GM21619 (cell line): ENCODE measurements at regions not wholly inside any gene's neighbourhood (a gene's known extent, or its start where the extent isn't known, plus 50 kb on each side); places are given as distances from the start of the nearest gene placed in this dataset.

Experiments used
- ATAC-seq: cut with Tn5 transposase; IDR thresholded peaks from one replicate; pipeline ENCODE4 v1.9.1; 2021; ENCODE audit not compliant: unreplicated experiment

- ATAC-seq, result no peak
Observed at GRCh38 chr18:27899893-27900292, 277.0 kb downstream of the CDH2 start.

DNA sequence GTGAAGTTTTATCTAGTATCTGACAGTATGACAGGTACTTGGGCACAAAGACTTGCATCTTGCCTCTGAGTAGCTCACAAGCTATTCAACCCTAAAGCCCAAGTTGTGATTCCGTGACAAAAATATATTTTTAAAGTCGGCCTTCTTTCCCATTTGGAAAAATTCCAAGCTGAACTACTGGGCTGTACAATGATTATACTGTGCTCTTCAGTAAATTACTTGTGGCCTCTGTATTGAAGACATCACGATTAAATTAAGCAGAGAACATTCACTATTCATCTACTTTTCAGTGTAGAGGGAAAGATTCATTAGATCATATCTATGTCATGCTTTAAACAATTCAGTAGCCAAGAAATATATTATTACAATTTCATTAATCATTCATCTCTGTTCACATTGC lies 282.2 kb downstream of the CDH2 start:
- ATAC-seq, result no peak

- no peak for ATAC-seq
Observed at GRCh38 chr18:27887711-27888495, 289.0 kb downstream of the CDH2 start.

DNA sequence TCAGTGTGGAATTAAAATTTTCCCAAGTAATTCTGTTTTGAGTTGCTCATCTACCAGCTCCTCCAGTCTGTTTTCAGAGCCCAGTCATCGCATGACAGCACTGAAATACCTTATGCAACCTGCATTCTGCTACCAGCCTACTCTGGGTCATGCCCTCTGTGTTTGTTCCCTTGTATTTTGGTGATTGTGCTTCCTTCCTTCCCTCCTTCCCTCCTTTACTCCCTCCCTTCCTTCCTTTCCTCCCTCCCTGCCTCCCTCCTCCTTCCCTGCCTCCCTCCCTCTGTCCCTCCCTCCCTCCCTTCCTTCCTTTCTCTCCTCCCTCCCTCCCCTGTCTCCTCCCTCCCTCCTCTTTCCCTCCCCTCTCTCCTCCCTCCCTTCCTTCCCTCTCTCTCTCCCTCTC lies 289.6 kb downstream of the CDH2 start:
- ATAC-seq, result no peak

GRCh38 chr18:27879540-27879939 lies 297.4 kb downstream of the CDH2 start:
- ATAC-seq, result no peak

DNA sequence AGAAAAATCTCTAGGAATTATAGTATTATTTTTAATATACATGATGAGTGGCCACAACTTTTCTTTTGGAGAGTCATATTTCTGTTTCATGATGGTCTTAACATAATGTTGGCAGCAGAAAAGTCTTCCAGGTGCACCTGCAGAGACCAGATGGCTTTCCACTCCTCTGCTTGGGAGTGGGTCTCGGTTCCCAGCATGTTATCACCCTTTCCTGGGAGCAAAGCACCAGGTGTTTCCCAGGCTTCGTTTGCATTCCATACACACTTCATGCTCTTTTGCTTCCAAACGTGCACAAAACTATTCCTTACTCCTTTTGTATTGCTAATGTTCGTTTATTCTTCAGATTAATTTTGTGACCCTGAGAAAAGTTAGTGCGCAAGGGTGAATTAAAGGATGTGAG lies 305.2 kb downstream of the CDH2 start:
- no peak for ATAC-seq

- ATAC-seq, result no peak
Observed at GRCh38 chr18:27869735-27870134, 307.2 kb downstream of the CDH2 start.

GRCh38 chr18:27865431-27865830 lies 311.5 kb downstream of the CDH2 start:
- ATAC-seq, result no peak

DNA sequence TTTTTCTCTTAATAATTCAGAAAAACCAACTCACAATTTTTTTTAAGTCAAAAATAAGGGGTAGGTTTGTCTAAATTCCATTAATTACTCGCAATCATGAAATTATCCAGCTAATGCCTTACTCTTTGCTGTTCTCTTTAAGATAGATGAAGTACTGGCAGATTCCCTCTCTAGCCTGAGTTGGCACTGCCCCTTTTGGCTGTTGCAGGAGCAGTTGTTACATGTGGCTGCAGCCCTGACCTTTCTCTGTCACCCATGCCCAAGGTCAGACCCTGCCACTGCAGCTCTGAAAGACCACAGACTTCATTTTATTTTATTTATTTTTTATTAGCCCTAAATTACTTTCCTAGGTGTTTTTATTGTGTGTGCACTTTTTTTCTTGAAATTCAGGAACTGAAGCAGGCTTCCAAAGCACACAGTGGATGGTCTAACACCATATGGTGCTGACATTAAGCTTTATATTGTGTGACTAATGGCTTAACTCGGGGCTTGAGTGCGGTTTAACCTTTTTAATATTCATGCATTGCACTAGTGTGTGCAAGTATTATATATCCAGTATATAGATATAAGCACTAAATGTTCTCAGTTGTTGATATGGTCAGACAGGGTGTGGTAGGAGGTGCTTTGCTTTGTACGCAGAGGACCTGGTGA lies 313.0 kb downstream of the CDH2 start:
- ATAC-seq, result no peak

GRCh38 chr18:27862041-27862682 lies 314.8 kb downstream of the CDH2 start:
- ATAC-seq, result no peak

GRCh38 chr18:27861539-27861938 lies 315.4 kb downstream of the CDH2 start:
- no peak for ATAC-seq

DNA sequence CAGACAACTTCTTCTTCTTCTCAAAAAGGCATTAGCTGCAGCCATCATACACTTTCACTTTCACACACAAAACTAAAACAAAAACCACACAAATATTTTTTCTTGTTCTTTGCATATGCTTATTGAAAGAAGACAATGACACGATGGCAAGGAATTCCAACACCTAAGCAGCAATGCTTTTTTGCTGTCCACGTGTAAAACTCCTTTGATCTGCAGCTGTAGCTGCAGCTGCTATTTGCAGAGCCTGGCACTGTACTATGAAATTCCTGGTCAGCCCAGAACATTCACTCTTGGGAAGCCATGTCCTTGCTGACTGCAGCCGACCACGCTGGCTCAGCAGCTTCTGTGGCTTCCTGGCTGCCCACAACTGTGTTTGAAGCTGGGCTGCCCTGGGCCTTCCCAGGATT lies 316.2 kb downstream of the CDH2 start:
- ATAC-seq, result no peak

- ATAC-seq, result no peak
Observed at GRCh38 chr18:27860011-27860410, 316.9 kb downstream of the CDH2 start.

DNA sequence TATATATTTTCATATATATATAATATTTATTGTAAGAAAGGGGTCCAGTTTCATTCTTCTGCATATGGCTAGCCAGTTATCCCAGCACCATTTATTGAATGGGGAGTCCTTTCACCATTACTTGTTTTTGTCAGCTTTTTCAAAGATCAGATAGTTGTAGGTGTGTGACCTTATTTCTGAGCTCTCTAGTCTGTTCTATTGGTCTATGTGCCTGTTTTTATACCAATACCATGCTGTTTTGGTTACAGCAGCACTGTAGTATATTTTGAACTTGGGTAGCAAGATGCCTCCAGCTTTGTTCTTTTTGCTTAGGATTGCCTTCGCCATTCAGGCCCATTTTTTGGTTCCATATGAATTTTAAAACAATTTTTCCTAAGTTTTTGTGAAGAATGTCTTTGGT lies 320.1 kb downstream of the CDH2 start:
- no peak for ATAC-seq

DNA sequence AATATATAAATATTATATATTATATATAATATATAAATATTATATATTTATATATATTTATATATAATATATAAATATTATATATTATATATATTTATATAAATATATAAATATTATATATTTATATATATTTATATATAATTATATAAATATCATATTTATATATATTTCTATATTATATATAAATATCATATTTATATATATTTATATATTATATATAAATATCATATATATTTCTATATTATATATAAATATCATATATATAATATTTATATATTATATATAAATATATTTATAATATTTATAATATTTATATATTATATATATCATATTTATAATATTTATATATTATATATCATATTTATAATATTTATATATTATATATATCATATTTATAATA lies 321.4 kb downstream of the CDH2 start:
- ATAC-seq, result no peak

GRCh38 chr18:27854631-27855030 lies 322.3 kb downstream of the CDH2 start:
- no peak for ATAC-seq

DNA sequence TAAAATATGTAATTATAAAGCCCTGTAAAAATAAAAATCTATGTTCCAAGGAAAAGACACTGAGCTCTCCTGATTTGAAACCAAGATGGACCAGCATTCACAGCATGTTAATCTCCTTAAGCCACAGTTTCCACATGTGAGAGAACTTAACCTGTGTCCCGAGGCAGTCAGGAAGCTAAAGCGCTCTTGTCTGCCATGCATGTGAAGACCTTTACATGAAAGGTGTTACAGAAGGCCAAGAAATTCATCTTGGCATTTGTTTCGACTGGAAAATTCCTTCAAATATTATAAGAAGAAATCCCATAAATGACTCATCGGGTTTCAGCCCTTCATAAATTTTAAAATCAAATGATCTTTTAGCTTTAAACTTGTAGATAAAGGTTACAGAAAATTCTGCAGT lies 328.6 kb downstream of the CDH2 start:
- no peak for ATAC-seq

- no peak for ATAC-seq
Observed at GRCh38 chr18:27847412-27847811, 329.5 kb downstream of the CDH2 start.

DNA sequence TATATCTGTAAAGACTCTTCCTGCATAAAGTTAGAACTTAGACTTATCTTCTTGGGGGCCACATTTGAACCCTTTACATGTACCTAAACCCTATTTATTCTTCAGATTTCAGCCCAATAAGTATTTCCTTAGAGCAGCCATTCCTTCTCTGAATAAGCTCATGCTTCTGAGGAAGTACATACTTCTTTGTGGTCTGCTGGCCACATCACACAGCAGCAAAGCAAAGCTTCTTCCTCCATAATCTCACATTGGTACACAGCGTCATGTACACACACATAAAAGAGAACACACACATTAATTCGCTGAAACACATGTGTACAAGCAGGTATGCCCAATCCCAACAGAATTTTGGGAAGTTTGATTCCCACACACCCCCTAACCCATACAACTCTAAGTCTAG lies 331.0 kb downstream of the CDH2 start:
- ATAC-seq, result no peak

DNA sequence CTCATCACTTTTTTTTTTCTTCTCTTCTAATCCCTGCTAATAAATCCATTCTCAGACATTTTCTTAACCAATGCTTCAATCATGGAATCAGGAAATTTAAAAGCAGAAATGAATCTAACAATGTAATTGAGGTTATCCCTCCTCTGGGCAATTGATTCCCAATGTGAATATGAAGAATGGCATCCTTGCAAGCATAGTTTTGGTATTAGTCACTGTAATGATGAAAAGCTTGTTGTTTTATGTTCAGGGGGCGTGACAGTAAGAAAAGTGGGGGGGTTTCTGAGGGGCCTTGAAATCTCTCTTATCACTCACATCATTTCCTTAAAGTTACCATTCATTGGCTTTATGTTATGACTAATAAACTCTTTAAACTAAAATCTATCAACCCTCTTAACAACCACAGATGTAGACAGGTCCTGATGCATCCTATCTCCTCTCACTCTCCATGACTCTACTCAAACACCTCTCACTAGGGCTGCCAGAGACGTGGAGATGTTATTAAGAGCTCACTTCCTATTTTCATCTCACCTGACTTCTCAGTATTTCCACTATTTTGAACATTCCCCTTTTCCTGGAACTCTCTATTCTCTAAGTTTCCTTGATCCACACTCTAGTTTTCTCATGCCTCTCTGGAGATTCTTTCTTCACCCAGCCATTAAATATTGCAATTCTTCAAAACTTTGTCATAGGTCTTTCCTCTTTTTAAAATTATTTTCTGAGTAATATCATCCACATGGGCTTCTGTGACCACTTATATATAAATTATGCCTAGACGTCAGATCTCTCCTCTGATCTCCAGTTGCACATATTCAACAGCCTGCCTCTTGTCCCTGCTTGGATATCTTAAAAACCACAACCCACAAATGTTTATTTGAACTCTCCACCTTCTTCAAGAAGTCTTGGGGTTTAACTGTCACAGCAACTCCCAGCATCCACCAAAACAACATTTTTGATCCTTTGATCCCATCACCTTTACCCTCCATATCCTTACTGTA lies 332.9 kb downstream of the CDH2 start:
- ATAC-seq, result no peak

- ATAC-seq, result no peak
Observed at GRCh38 chr18:27839141-27839540, 337.8 kb downstream of the CDH2 start.
